ENCODE measurements at regions not wholly inside any gene's neighbourhood (a gene's known extent, or its start where the extent isn't known, plus 50 kb on each side); places are given as distances from the start of the nearest gene placed in this dataset.

- no peak for TF ChIP-seq POLR2AphosphoS5 (IDR thresholded peaks at IDR 0.05; ENCODE audit: borderline replicate concordance, low read depth, low read length)
- TF ChIP-seq EZH2 (IDR thresholded peaks at IDR 0.05), result no peak
- TF ChIP-seq FOXP2 (optimal IDR thresholded peaks at IDR 0.05; ENCODE audit: control extremely low read depth, extremely low read length, insufficient read depth), result no peak
Measured at GRCh38 chr6:113713665-113714064, 143.5 kb upstream of the MARCKS start.

All from SK-N-MC (cell line).